HCT116 (cell line): ENCODE measurements at regions not wholly inside any gene's neighbourhood (a gene's known extent, or its start where the extent isn't known, plus 50 kb on each side); places are given as distances from the start of the nearest gene placed in this dataset.

Experiments
- ATF3 ChIP-seq: IDR thresholded peaks from 2 replicates; pipeline ENCODE4 v1.6.1; 2012
- CEBPB ChIP-seq: IDR thresholded peaks from 2 replicates; pipeline ENCODE4 v1.6.1; 2012; ENCODE audit warnings: low read depth
- CTCF ChIP-seq, 3 experiments: fragments of 200-600 bp in 1 of 3; sonication (generic) in 1 of 3; IDR thresholded peaks in 2 of 3; conservative IDR thresholded peaks in 1 of 3; 2 replicates each; pipeline ENCODE4 v1.5.1; 2012 to 2017; ENCODE audit warnings: low read depth in 2 of 3, low read length in 2 of 3, antibody characterized with exemption in 1 of 3, borderline replicate concordance in 1 of 3, control low read depth in 1 of 3, mild to moderate bottlenecking in 1 of 3, mixed read lengths in 1 of 3, mixed run types in 1 of 3, moderate library complexity in 1 of 3; ENCODE audit not compliant: insufficient read depth in 1 of 3
- EZH2 ChIP-seq: fragments of 200-600 bp; sonication (generic); IDR thresholded peaks from 2 replicates; pipeline ENCODE4 v1.6.1; 2017; ENCODE audit warnings: antibody characterized with exemption, mixed run types
- EZH2phosphoT487 ChIP-seq: fragments of 200-600 bp; IDR thresholded peaks from 2 replicates; pipeline ENCODE4 v1.6.1; 2018; ENCODE audit warnings: antibody characterized with exemption, borderline replicate concordance
- MAX ChIP-seq: IDR thresholded peaks from 2 replicates; pipeline ENCODE4 v1.6.1; 2012
- POLR2A ChIP-seq: IDR thresholded peaks from 2 replicates; pipeline ENCODE4 v1.7.0; 2011; ENCODE audit warnings: borderline replicate concordance; ENCODE audit not compliant: insufficient read depth, insufficient read length; ENCODE audit errors: extremely low read depth
- RAD21 ChIP-seq: IDR thresholded peaks from 2 replicates; pipeline ENCODE4 v1.6.1; 2012; ENCODE audit warnings: low read depth, mild to moderate bottlenecking
- SIN3A ChIP-seq: IDR thresholded peaks from 2 replicates; pipeline ENCODE4 v1.6.1; 2012; ENCODE audit warnings: low read depth
- SP1 ChIP-seq: IDR thresholded peaks from 2 replicates; pipeline ENCODE4 v1.6.1; 2012; ENCODE audit warnings: low read depth
- TCF7L2 ChIP-seq: IDR thresholded peaks from 2 replicates; pipeline ENCODE4 v1.7.0; 2011; ENCODE audit warnings: borderline replicate concordance, inconsistent platforms; ENCODE audit not compliant: insufficient read depth, insufficient read length; ENCODE audit errors: extremely low read depth

DNA sequence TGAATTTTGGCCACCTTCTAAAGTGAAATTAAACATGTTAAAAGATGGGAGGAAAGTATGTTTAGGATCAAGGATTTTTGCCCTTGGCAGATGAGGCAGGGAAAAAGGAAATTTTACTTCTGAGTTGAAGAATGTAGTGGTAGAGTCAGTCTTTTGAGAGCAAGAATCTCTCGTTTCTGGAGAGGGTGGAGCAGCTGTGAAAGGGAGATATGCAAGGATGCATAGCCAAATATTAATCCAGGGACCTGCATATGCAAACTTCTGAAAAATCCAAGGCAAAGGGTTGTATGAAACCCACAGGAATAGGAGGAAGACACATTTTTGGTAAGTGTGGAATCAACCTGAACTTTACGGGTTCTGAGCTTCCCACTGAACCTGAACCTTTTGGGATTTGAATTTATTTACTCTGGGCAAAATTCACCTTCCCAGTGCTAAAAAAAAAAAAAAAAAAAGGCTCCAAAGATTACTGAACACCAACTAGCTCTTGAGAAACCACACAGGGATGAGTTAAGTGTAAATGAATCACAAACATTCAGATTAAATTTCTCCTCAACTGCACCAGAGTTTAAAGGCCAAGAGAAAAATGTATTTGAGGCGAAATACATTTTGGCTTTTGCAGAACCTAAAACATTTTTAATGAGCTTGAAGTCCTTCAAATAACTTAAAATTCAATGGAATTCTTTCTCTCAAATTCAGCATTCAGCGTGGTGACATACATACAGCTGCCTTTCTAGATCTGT lies 187.1 kb upstream of the CDKN3 start:
- TF ChIP-seq RAD21 (no peak), TCF7L2 (no peak), CTCF (IDR thresholded peaks at IDR 0.05 in 2 of 3, conservative IDR thresholded peaks at IDR 0.05 in 1 of 3; ENCODE audit: borderline replicate concordance in 1 of 3, insufficient read depth in 1 of 3, low read depth in 2 of 3, low read length in 2 of 3) (no peak), POLR2A (no peak), EZH2 (no peak), ATF3 (no peak), MAX (no peak), SIN3A (no peak), SP1 (no peak), CEBPB (no peak), EZH2phosphoT487 (no peak)
